T-helper 17 cell (primary cell): ENCODE measurements at regions not wholly inside any gene's neighbourhood (a gene's known extent, or its start where the extent isn't known, plus 50 kb on each side); places are given as distances from the start of the nearest gene placed in this dataset.
"Not testable (repeated sequence)": the region's sequence is repeated elsewhere in the genome, so short reads cannot be mapped to it uniquely, and the experiment has no call there.

Experiments used
- ATAC-seq: fragments of 150-1000 bp; cut with Tn5 transposase; 2 replicates; pipeline ENCODE4 v1.10.0; 2021; ENCODE audit warnings: mild to moderate bottlenecking, moderate library complexity
- DNase-seq, 3 donors: peaks; one replicate each; pipeline versions ENCODE4 v3.0.0 to v3.0.0-alpha.2; 2020 to 2021
- H3K9me3 ChIP-seq: one replicate; pipeline ENCODE4 v1.7.0; 2013; ENCODE audit warnings: low read length, mild to moderate bottlenecking; ENCODE audit not compliant: control insufficient read depth, poor library complexity, severe bottlenecking
- H3K27ac Mint-ChIP-seq: one replicate; pipeline ENCODE4 v1.8.0; 2022; ENCODE audit warnings: mild to moderate bottlenecking, moderate library complexity, mixed read lengths
- H3K27me3 Mint-ChIP-seq: one replicate; pipeline ENCODE4 v1.8.0; 2022; ENCODE audit warnings: mixed read lengths
- H3K36me3 Mint-ChIP-seq: one replicate; pipeline ENCODE4 v1.8.0; 2022; ENCODE audit warnings: low read depth, mixed read lengths
- H3K4me1 Mint-ChIP-seq: one replicate; pipeline ENCODE4 v1.8.0; 2022; ENCODE audit warnings: mild to moderate bottlenecking, mixed read lengths
- H3K4me3 Mint-ChIP-seq: one replicate; pipeline ENCODE4 v1.8.0; 2022; ENCODE audit warnings: mild to moderate bottlenecking, moderate library complexity, mixed read lengths

- Mint-ChIP-seq H3K36me3 (no peaks in the 10 kb centered on the region), H3K27ac (no peak overlapping the region), H3K4me3 (no peak overlapping the region), H3K27me3 (no peaks in the 10 kb centered on the region), H3K4me1 (peaks cover 3% of the 10 kb centered on the region)
- H3K9me3 ChIP-seq = no peaks in the 10 kb centered on the region
- DNase-seq = no peak
- ATAC-seq = no peak
Observed at GRCh38 chr10:60597513-60597912, 180.8 kb upstream of the CDK1 start.

- Mint-ChIP-seq H3K4me1 (peaks cover 3% of the 10 kb centered on the region), H3K4me3 (no peak overlapping the region), H3K27ac (no peak overlapping the region), H3K36me3 (peaks cover 2% of the 10 kb centered on the region), H3K27me3 (no peaks in the 10 kb centered on the region)
- ATAC-seq (no peak), DNase-seq (no peak)
- H3K9me3 ChIP-seq = no peaks in the 10 kb centered on the region
Observed at GRCh38 chr10:60595852-60596251, 182.4 kb upstream of the CDK1 start.

GRCh38 chr10:60594476-60595051 is 183.7 kb upstream of the CDK1 start:
- no peak for ATAC-seq
- DNase-seq = no peak
- peaks cover 3% of the 10 kb centered on the region for H3K4me1 Mint-ChIP-seq
- H3K27ac Mint-ChIP-seq = no peak overlapping the region
- H3K4me3 Mint-ChIP-seq = no peak overlapping the region
- peaks cover 2% of the 10 kb centered on the region for H3K36me3 Mint-ChIP-seq
- H3K27me3 Mint-ChIP-seq = no peaks in the 10 kb centered on the region
- no peaks in the 10 kb centered on the region for H3K9me3 ChIP-seq

GRCh38 chr10:60591119-60591518 is 187.2 kb upstream of the CDK1 start:
- no peak for DNase-seq
- H3K9me3 ChIP-seq = no peaks in the 10 kb centered on the region
- H3K4me1 Mint-ChIP-seq = no peaks in the 10 kb centered on the region
- no peak for ATAC-seq
- no peak overlapping the region for H3K27ac Mint-ChIP-seq
- H3K27me3 Mint-ChIP-seq = no peaks in the 10 kb centered on the region
- peaks cover 2% of the 10 kb centered on the region for H3K36me3 Mint-ChIP-seq
- H3K4me3 Mint-ChIP-seq = no peak overlapping the region

- no peaks in the 10 kb centered on the region for H3K4me1 Mint-ChIP-seq
- no peaks in the 10 kb centered on the region for H3K27me3 Mint-ChIP-seq
- peaks cover 2% of the 10 kb centered on the region for H3K36me3 Mint-ChIP-seq
- H3K4me3 Mint-ChIP-seq = no peak overlapping the region
- H3K27ac Mint-ChIP-seq = no peak overlapping the region
- ATAC-seq = no peak
- no peaks in the 10 kb centered on the region for H3K9me3 ChIP-seq
- DNase-seq = no peak
Observed at GRCh38 chr10:60589376-60589775, 188.9 kb upstream of the CDK1 start.

GRCh38 chr10:60581782-60582181 is 192.1 kb upstream of the ANK3 start:
- not testable (repeated sequence) for H3K36me3 Mint-ChIP-seq, DNase-seq, H3K4me3 Mint-ChIP-seq, H3K9me3 ChIP-seq, ATAC-seq, H3K27me3 Mint-ChIP-seq, H3K27ac Mint-ChIP-seq, H3K4me1 Mint-ChIP-seq

GRCh38 chr10:60578217-60578616 is 188.5 kb upstream of the ANK3 start:
- no peaks in the 10 kb centered on the region for H3K9me3 ChIP-seq
- ATAC-seq = no peak
- H3K36me3 Mint-ChIP-seq = peaks cover 5% of the 10 kb centered on the region
- peaks cover 5% of the 10 kb centered on the region for H3K27me3 Mint-ChIP-seq
- H3K27ac Mint-ChIP-seq = no peak overlapping the region
- H3K4me3 Mint-ChIP-seq = no peak overlapping the region
- peaks cover 13% of the 10 kb centered on the region for H3K4me1 Mint-ChIP-seq
- no peak for DNase-seq

GRCh38 chr10:60576130-60577069 is 186.7 kb upstream of the ANK3 start:
- peaks cover 25% of the 10 kb centered on the region for H3K4me1 Mint-ChIP-seq
- peaks cover 9% of the 10 kb centered on the region for H3K27me3 Mint-ChIP-seq
- no peak overlapping the region for H3K4me3 Mint-ChIP-seq
- H3K27ac Mint-ChIP-seq = peak overlapping the region; percentile 39
- ATAC-seq (no peak), DNase-seq (no peak)
- no peaks in the 10 kb centered on the region for H3K9me3 ChIP-seq
- peaks cover 3% of the 10 kb centered on the region for H3K36me3 Mint-ChIP-seq

GRCh38 chr10:60575105-60575504 is 185.4 kb upstream of the ANK3 start:
- ATAC-seq = no peak
- H3K4me1 Mint-ChIP-seq = peaks cover 25% of the 10 kb centered on the region

GRCh38 chr10:60574388-60574787 is 184.7 kb upstream of the ANK3 start:
- no peak for ATAC-seq
- Mint-ChIP-seq H3K27ac (no peak overlapping the region), H3K4me3 (no peak overlapping the region), H3K4me1 (peaks cover 25% of the 10 kb centered on the region), H3K27me3 (peaks cover 9% of the 10 kb centered on the region), H3K36me3 (peaks cover 3% of the 10 kb centered on the region)
- H3K9me3 ChIP-seq = no peaks in the 10 kb centered on the region
- DNase-seq = no peak

More at GRCh38 chr10:60575105-60575504, 185.4 kb upstream of the ANK3 start:
- Mint-ChIP-seq H3K4me3 (no peak overlapping the region), H3K27ac (no peak overlapping the region), H3K27me3 (peaks cover 9% of the 10 kb centered on the region), H3K36me3 (peaks cover 3% of the 10 kb centered on the region)
- no peaks in the 10 kb centered on the region for H3K9me3 ChIP-seq
- DNase-seq = no peak

GRCh38 chr10:60573336-60573735 is 183.7 kb upstream of the ANK3 start:
- DNase-seq (no peak), ATAC-seq (peak; percentile 80)
- H3K4me1 Mint-ChIP-seq = peaks cover 25% of the 10 kb centered on the region
- H3K9me3 ChIP-seq = no peaks in the 10 kb centered on the region
- peak overlapping the region; percentile 92 for H3K27ac Mint-ChIP-seq
- peaks cover 9% of the 10 kb centered on the region for H3K27me3 Mint-ChIP-seq
- H3K4me3 Mint-ChIP-seq = peak overlapping the region; percentile 82
- peaks cover 3% of the 10 kb centered on the region for H3K36me3 Mint-ChIP-seq

GRCh38 chr10:60572511-60573194 is 183.0 kb upstream of the ANK3 start:
- Mint-ChIP-seq H3K4me3 (peak overlapping the region; percentile 82), H3K4me1 (peaks cover 25% of the 10 kb centered on the region), H3K27ac (peak overlapping the region; percentile 92), H3K27me3 (peaks cover 9% of the 10 kb centered on the region), H3K36me3 (peaks cover 3% of the 10 kb centered on the region)
- H3K9me3 ChIP-seq = no peaks in the 10 kb centered on the region
- DNase-seq = no peak
- ATAC-seq = peak; percentile 46

- peaks cover 9% of the 10 kb centered on the region for H3K27me3 Mint-ChIP-seq
- ATAC-seq (no peak), DNase-seq (no peak)
- H3K27ac Mint-ChIP-seq = no peak overlapping the region
- no peak overlapping the region for H3K4me3 Mint-ChIP-seq
- H3K36me3 Mint-ChIP-seq = peaks cover 3% of the 10 kb centered on the region
- H3K4me1 Mint-ChIP-seq = peaks cover 23% of the 10 kb centered on the region
- no peaks in the 10 kb centered on the region for H3K9me3 ChIP-seq
Observed at GRCh38 chr10:60570896-60571295, 181.2 kb upstream of the ANK3 start.
